ENCODE measurements at regions not wholly inside any gene's neighbourhood (a gene's known extent, or its start where the extent isn't known, plus 50 kb on each side); places are given as distances from the start of the nearest gene placed in this dataset.
A peak's percentile ranks its signal among the peaks of the same experiment; 100 is the strongest.

GRCh38 chr16:82358161-82358560, 188.1 kb upstream of the MPHOSPH6 start:
- no peak for DNase-seq

GRCh38 chr16:82357237-82357636, 187.2 kb upstream of the MPHOSPH6 start:
- DNase-seq = no peak

- DNase-seq = no peak
Measured at GRCh38 chr16:82350560-82350959, 180.5 kb upstream of the MPHOSPH6 start.

- no peak for DNase-seq
Measured at GRCh38 chr16:82345318-82345717, 175.3 kb upstream of the MPHOSPH6 start.

GRCh38 chr16:82344157-82344556, 174.1 kb upstream of the MPHOSPH6 start:
- no peak for DNase-seq

- no peak for DNase-seq
Measured at GRCh38 chr16:82341146-82341669, 171.2 kb upstream of the MPHOSPH6 start.

GRCh38 chr16:82340531-82340930, 170.5 kb upstream of the MPHOSPH6 start:
- DNase-seq = no peak

- no peak for DNase-seq
Measured at GRCh38 chr16:82337355-82337754, 167.3 kb upstream of the MPHOSPH6 start.

GRCh38 chr16:82331974-82332750, 162.1 kb upstream of the MPHOSPH6 start:
- DNase-seq = no peak

GRCh38 chr16:82331397-82331796, 161.4 kb upstream of the MPHOSPH6 start:
- DNase-seq = no peak

GRCh38 chr16:82329504-82330192, 159.6 kb upstream of the MPHOSPH6 start:
- DNase-seq = peak; percentile 51

- DNase-seq = peak; percentile 15
Measured at GRCh38 chr16:82328881-82329469, 159.0 kb upstream of the MPHOSPH6 start.

GRCh38 chr16:82323171-82323570, 153.1 kb upstream of the MPHOSPH6 start:
- DNase-seq = no peak

GRCh38 chr16:82322177-82322576, 152.2 kb upstream of the MPHOSPH6 start:
- no peak for DNase-seq

GRCh38 chr16:82319038-82319437, 149.0 kb upstream of the MPHOSPH6 start:
- no peak for DNase-seq

- no peak for DNase-seq
Measured at GRCh38 chr16:82317411-82318167, 147.6 kb upstream of the MPHOSPH6 start.

- DNase-seq = no peak
Measured at GRCh38 chr16:82313754-82314153, 143.7 kb upstream of the MPHOSPH6 start.

GRCh38 chr16:82311528-82311927, 141.5 kb upstream of the MPHOSPH6 start:
- no peak for DNase-seq

- no peak for DNase-seq
Measured at GRCh38 chr16:82302042-82302727, 132.2 kb upstream of the MPHOSPH6 start.

- no peak for DNase-seq
Measured at GRCh38 chr16:82301146-82301755, 131.2 kb upstream of the MPHOSPH6 start.

GRCh38 chr16:82300374-82300951, 130.4 kb upstream of the MPHOSPH6 start:
- no peak for DNase-seq
